RWPE2 (cell line): ENCODE measurements at regions not wholly inside any gene's neighbourhood (a gene's known extent, or its start where the extent isn't known, plus 50 kb on each side); places are given as distances from the start of the nearest gene placed in this dataset.
A peak's percentile ranks its signal among the peaks of the same experiment; 100 is the strongest.

Experiments used
- ATAC-seq: fragments of 200-7000 bp; cut with Tn5 transposase; 3 replicates; pipeline ENCODE4 v1.9.1; 2021; ENCODE audit warnings: low read depth
- DNase-seq: peaks from one replicate; pipeline ENCODE4 v3.0.0-alpha.2; 2020; ENCODE audit warnings: low spot score
- H3K27ac ChIP-seq: fragments of 450-650 bp; 2 replicates; pipeline ENCODE4 v1.5.1; 2017; ENCODE audit warnings: mild to moderate bottlenecking; ENCODE audit not compliant: poor library complexity, severe bottlenecking
- H3K27me3 ChIP-seq: fragments of 250-450 bp; sonication (Bioruptor Pico); 2 replicates; pipeline ENCODE4 v1.5.1; 2021; ENCODE audit warnings: mild to moderate bottlenecking, moderate library complexity; ENCODE audit not compliant: insufficient read depth, poor library complexity, severe bottlenecking
- H3K36me3 ChIP-seq: fragments of 250-450 bp; sonication (Bioruptor Pico); 2 replicates; pipeline ENCODE4 v1.5.1; 2020; ENCODE audit warnings: low read depth, mild to moderate bottlenecking, moderate library complexity
- H3K4me1 ChIP-seq: fragments of 250-450 bp; sonication (Bioruptor Pico); 2 replicates; pipeline ENCODE4 v1.5.1; 2021; ENCODE audit warnings: mild to moderate bottlenecking, moderate library complexity; ENCODE audit not compliant: insufficient read depth, poor library complexity, severe bottlenecking
- H3K4me3 ChIP-seq: fragments of 250-450 bp; sonication (Bioruptor Pico); 2 replicates; pipeline ENCODE4 v1.5.1; 2021; ENCODE audit warnings: mild to moderate bottlenecking, moderate library complexity; ENCODE audit not compliant: severe bottlenecking
- H3K9me3 ChIP-seq: fragments of 250-450 bp; sonication (Bioruptor Pico); 2 replicates; pipeline ENCODE4 v1.5.1; 2021; ENCODE audit warnings: mild to moderate bottlenecking, moderate library complexity; ENCODE audit not compliant: severe bottlenecking
- TF ChIP-seq, protein P1 (sequence below): fragments of 450-650 bp; IDR thresholded peaks from one replicate; pipeline ENCODE4 v1.5.1; 2017; ENCODE audit warnings: mild to moderate bottlenecking, moderate library complexity; ENCODE audit not compliant: poor library complexity, severe bottlenecking

DNA sequence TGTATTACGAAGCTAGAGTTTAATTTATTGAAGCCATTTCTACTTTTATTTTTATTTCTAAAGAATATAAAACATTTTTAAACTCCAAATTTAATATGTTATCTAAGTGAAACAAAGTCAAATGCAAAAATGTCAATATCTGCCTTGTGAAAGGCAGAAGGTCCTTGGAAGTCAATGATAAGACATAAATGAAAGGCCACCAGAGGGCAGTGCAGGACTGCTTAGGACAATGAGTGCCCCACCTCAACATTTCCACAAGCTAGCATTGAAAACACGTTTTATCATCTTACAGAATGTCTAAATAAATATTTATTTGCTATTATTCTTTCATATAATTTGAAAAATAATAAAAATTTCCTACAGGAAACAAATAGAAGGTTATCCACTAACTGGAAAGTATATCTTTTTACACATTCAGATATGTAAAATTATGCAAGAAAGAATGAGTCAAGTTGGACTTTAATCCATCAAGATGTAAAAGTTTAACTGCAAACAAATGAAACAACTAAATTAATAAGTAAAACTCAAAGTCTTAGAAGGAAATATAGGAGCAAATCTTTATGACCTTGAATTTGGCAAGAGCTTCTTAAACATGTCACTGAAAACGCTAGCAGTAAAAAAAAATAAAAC, 140.1 kb upstream of the FMN2 start:
- Histone ChIP-seq H3K4me3 (no peak overlapping the region), H3K9me3 (no peaks in the 10 kb centered on the region), H3K27me3 (no peaks in the 10 kb centered on the region), H3K36me3 (no peaks in the 10 kb centered on the region), H3K4me1 (no peaks in the 10 kb centered on the region), H3K27ac (no peak overlapping the region)
- DNase-seq = no peak
- ATAC-seq = peak; percentile 40; the same call in 1 of the 3 replicates
- TF ChIP-seq, protein P1, sequence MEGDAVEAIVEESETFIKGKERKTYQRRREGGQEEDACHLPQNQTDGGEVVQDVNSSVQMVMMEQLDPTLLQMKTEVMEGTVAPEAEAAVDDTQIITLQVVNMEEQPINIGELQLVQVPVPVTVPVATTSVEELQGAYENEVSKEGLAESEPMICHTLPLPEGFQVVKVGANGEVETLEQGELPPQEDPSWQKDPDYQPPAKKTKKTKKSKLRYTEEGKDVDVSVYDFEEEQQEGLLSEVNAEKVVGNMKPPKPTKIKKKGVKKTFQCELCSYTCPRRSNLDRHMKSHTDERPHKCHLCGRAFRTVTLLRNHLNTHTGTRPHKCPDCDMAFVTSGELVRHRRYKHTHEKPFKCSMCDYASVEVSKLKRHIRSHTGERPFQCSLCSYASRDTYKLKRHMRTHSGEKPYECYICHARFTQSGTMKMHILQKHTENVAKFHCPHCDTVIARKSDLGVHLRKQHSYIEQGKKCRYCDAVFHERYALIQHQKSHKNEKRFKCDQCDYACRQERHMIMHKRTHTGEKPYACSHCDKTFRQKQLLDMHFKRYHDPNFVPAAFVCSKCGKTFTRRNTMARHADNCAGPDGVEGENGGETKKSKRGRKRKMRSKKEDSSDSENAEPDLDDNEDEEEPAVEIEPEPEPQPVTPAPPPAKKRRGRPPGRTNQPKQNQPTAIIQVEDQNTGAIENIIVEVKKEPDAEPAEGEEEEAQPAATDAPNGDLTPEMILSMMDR = peak; percentile 78

DNA sequence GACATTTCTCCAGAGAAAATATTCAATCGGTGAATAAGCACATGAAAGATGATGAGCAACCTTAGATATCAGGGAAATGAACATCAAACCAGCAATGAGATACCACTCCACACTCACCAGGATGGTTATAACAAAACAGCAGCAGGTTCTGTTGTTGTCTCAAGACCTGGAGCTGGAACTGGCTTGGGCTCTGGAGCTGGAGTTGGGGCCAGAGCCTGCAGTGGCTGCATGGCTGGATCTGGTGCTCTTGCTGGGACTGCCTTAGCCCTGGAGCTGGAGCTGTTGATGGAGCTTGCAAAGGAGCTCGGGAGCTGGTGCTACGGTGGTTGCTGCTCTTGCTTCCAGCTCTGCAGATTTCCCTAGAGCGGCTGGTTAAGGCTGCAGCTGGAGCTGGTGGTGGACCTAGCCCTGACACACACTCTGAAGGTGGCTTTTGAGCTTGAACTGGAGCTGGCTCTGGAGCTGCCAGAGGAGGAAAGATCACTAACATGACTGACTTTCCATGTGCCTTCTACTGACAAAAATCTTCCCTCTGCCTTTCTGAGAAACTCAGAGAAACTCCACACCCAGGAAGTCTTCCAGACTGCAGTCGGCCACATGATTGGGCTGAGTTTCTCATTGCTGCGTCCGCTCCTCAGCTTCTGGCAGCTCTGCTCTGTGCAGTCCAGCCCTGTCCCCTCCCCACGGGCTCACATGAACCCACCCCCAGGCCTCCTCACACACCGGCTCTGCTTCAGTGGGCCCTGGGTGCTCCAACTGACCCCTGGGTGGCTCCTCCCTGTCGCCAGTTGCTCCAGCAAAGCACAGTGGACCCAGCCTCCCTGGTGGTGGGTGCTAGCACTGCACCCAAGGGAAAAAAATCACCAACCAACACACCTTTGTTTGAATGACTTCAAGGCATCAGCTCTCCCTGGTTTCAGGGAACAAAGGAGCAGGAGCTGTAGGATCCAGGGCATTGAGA, 139.1 kb upstream of the FMN2 start:
- H3K9me3 ChIP-seq = no peaks in the 10 kb centered on the region
- no peaks in the 10 kb centered on the region for H3K27me3 ChIP-seq
- H3K36me3 ChIP-seq = no peaks in the 10 kb centered on the region
- no peak overlapping the region for H3K27ac ChIP-seq
- H3K4me1 ChIP-seq = no peaks in the 10 kb centered on the region
- TF ChIP-seq, protein P1 = no peak
- no peak overlapping the region for H3K4me3 ChIP-seq
- DNase-seq = no peak
- ATAC-seq = no peak

DNA sequence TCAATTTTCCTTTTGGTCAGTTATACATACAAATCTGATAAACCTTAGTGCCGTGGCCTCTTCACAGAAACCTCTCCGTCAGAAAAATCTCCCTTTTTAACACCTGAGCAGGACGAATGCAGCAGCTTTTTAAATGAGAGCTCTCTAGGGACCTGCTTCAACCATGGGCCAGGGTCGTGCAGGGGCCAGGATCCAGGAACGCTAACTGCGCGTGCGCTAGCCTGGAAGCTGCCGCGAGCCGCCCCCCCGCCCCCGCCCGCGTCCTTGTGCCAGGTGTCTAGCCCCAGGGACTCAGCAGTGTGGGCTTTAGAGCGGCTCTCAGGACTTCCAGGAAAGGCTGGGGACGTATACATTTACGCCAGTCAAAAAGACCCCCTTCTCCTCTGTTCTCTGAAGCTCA, 136.8 kb upstream of the FMN2 start:
- H3K9me3 ChIP-seq = no peaks in the 10 kb centered on the region
- TF ChIP-seq, protein P1 = no peak
- H3K4me3 ChIP-seq = no peak overlapping the region
- ATAC-seq (no peak), DNase-seq (no peak)
- H3K36me3 ChIP-seq = no peaks in the 10 kb centered on the region
- H3K27me3 ChIP-seq = no peaks in the 10 kb centered on the region
- no peaks in the 10 kb centered on the region for H3K4me1 ChIP-seq
- no peak overlapping the region for H3K27ac ChIP-seq

DNA sequence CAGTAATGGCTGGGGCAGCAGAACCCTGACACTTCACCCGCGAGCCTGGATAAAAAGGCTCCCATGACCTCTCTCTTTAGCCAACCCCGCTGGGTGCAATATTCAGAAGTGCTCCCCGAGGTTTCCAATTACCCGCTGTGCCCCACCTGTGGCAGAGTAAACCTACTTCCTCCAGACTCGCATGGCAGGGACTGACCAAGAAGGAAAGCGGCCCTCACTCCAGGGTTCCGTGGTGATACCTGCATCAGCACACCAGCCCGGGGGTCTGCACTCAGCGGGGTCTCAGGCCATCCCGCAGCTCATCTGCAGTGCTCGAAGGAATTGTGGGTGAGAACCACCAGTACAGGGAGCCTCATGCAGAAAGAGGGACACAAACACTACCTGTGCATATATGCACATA, 136.3 kb upstream of the FMN2 start:
- H3K36me3 ChIP-seq = no peaks in the 10 kb centered on the region
- DNase-seq = no peak
- H3K9me3 ChIP-seq = no peaks in the 10 kb centered on the region
- H3K27ac ChIP-seq = no peak overlapping the region
- no peak for ATAC-seq
- H3K4me3 ChIP-seq = no peak overlapping the region
- H3K27me3 ChIP-seq = no peaks in the 10 kb centered on the region
- H3K4me1 ChIP-seq = no peaks in the 10 kb centered on the region
- TF ChIP-seq, protein P1 = no peak

DNA sequence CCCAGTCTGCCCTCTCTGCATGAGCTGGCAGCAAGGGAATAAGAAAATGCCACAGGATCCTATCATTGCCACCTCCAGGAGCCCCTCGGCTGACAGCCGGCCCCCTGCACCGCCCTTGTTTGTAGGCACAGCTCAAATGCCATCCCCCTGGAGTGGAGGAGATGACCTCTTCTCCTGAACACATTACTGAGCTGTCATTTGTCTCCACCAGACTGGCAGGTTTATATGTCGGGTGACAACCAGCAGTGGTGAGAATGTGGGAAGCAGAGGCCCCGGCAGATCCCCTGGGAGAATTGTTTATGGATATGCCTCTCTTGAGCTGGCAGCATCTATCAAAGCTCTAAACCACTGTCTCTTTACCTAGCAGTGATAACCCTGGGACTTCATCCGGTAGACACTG, 135.4 kb upstream of the FMN2 start:
- TF ChIP-seq, protein P1 = no peak
- Histone ChIP-seq H3K27ac (no peak overlapping the region), H3K9me3 (no peaks in the 10 kb centered on the region), H3K4me3 (no peak overlapping the region), H3K27me3 (no peaks in the 10 kb centered on the region), H3K4me1 (no peaks in the 10 kb centered on the region), H3K36me3 (no peaks in the 10 kb centered on the region)
- ATAC-seq (no peak), DNase-seq (no peak)
